ENCODE measurements at regions not wholly inside any gene's neighbourhood (a gene's known extent, or its start where the extent isn't known, plus 50 kb on each side); places are given as distances from the start of the nearest gene placed in this dataset.

GRCh38 chrX:140912606-140913005 is 89.8 kb upstream of the SPANXB1 start:
- TF ChIP-seq, protein P1, sequence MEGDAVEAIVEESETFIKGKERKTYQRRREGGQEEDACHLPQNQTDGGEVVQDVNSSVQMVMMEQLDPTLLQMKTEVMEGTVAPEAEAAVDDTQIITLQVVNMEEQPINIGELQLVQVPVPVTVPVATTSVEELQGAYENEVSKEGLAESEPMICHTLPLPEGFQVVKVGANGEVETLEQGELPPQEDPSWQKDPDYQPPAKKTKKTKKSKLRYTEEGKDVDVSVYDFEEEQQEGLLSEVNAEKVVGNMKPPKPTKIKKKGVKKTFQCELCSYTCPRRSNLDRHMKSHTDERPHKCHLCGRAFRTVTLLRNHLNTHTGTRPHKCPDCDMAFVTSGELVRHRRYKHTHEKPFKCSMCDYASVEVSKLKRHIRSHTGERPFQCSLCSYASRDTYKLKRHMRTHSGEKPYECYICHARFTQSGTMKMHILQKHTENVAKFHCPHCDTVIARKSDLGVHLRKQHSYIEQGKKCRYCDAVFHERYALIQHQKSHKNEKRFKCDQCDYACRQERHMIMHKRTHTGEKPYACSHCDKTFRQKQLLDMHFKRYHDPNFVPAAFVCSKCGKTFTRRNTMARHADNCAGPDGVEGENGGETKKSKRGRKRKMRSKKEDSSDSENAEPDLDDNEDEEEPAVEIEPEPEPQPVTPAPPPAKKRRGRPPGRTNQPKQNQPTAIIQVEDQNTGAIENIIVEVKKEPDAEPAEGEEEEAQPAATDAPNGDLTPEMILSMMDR (IDR thresholded peaks at IDR 0.05), result no peak
- TF ChIP-seq POLR2AphosphoS5 (IDR thresholded peaks at IDR 0.05) (no peak), POLR2A (IDR thresholded peaks at IDR 0.05; ENCODE audit: low read depth) (no peak)

Data from esophagus muscularis mucosa (tissue), 3 donors.